ENCODE measurements at regions not wholly inside any gene's neighbourhood (a gene's known extent, or its start where the extent isn't known, plus 50 kb on each side); places are given as distances from the start of the nearest gene placed in this dataset.
A peak's percentile ranks its signal among the peaks of the same experiment; 100 is the strongest.

DNA sequence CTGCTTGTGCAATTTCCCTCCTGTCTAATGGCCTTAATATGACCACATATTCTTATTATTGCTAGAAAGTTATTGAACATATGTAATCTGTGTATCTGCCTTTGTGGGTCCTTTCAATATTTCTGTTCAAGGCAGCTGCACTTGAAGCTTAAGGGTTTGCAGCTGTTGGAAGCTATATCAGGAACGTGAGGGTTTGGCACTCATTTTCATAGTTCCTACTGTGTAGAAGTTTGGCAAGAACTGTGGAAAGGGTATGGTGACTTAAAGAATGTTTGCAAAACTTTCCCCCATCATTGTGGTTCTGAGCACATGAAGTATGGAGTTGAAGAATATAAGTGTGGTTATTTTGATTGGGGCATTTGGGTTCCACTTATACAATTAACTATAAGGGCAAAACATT is 144.7 kb upstream of the SEMA3A start:
- TF ChIP-seq CTCF (conservative IDR thresholded peaks at IDR 0.05; ENCODE audit: control insufficient read depth, insufficient read depth, low read depth, low read length), result no peak
- H3K4me3 ChIP-seq (ENCODE audit: control insufficient read depth, low read depth, low read length), result no peak overlapping the region
- DNase-seq (ENCODE audit: low read depth), result peak; percentile 15

GRCh38 chr7:84337429-84337828 is 142.8 kb upstream of the SEMA3A start:
- H3K4me3 ChIP-seq (ENCODE audit: control insufficient read depth, low read depth, low read length), result no peak overlapping the region
- peak; percentile 88 for DNase-seq (ENCODE audit: low read depth)
- no peak for TF ChIP-seq CTCF (conservative IDR thresholded peaks at IDR 0.05; ENCODE audit: control insufficient read depth, insufficient read depth, low read depth, low read length)

DNA sequence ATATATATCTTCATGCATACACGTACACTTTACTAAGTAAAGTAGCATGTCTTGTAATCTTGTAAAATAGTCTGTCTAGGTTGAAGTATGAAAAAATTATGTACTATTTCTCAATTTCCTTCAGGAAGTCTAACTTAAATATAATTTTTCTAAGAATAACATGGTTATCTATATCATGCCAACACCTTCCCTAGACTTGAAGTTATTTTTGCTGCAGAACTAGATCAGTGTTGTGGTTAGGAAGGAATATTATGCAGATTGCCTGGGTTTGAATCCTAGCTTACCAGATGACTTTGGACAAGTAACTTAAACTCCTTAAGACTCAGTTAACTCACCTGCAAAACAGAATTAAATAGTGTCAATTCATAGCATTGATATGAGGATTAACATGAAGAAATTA is 142.2 kb upstream of the SEMA3A start:
- no peak overlapping the region for H3K4me3 ChIP-seq (ENCODE audit: control insufficient read depth, low read depth, low read length)
- no peak for DNase-seq (ENCODE audit: low read depth)
- no peak for TF ChIP-seq CTCF (conservative IDR thresholded peaks at IDR 0.05; ENCODE audit: control insufficient read depth, insufficient read depth, low read depth, low read length)

- TF ChIP-seq CTCF (conservative IDR thresholded peaks at IDR 0.05; ENCODE audit: control insufficient read depth, insufficient read depth, low read depth, low read length), result no peak
- peak; percentile 17 for DNase-seq (ENCODE audit: low read depth)
- H3K4me3 ChIP-seq (ENCODE audit: control insufficient read depth, low read depth, low read length), result no peak overlapping the region
Observed at GRCh38 chr7:84336303-84336702, 141.7 kb upstream of the SEMA3A start.

DNA sequence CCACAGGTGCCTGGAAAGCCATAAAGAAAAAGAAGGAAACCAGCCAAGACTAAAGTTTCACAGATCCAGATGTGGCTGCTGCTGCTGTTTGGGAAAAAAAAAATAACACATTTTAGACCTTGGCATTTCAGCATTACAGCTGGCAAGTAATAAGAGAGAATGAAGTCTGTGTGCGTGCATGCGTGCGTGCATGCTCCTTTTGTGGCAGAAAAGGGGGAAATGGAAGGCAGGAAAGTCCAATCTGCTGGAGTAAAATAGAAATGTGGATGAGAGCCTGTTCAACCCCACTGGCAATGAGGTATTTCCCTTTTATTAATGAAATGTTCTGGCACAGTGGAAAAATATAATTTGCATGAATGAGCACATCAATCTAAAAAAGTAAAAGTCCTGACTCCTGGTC is 137.0 kb upstream of the SEMA3A start:
- peak; percentile 8 for DNase-seq (ENCODE audit: low read depth)
- no peak overlapping the region for H3K4me3 ChIP-seq (ENCODE audit: control insufficient read depth, low read depth, low read length)
- no peak for TF ChIP-seq CTCF (conservative IDR thresholded peaks at IDR 0.05; ENCODE audit: control insufficient read depth, insufficient read depth, low read depth, low read length)

GRCh38 chr7:84328571-84328970 is 134.0 kb upstream of the SEMA3A start:
- no peak for TF ChIP-seq CTCF (conservative IDR thresholded peaks at IDR 0.05; ENCODE audit: control insufficient read depth, insufficient read depth, low read depth, low read length)
- H3K4me3 ChIP-seq (ENCODE audit: control insufficient read depth, low read depth, low read length), result no peak overlapping the region
- DNase-seq (ENCODE audit: low read depth), result no peak

GRCh38 chr7:84324136-84324630 is 129.6 kb upstream of the SEMA3A start:
- no peak for DNase-seq (ENCODE audit: low read depth)
- no peak for TF ChIP-seq CTCF (conservative IDR thresholded peaks at IDR 0.05; ENCODE audit: control insufficient read depth, insufficient read depth, low read depth, low read length)

More at GRCh38 chr7:84324136-84324630, 129.6 kb upstream of the SEMA3A start:
- no peak overlapping the region for H3K4me3 ChIP-seq (ENCODE audit: control insufficient read depth, low read depth, low read length)

Measured in fibroblast of mammary gland (primary cell).